H9 (cell line): ENCODE measurements at regions not wholly inside any gene's neighbourhood (a gene's known extent, or its start where the extent isn't known, plus 50 kb on each side); places are given as distances from the start of the nearest gene placed in this dataset.

ENCODE experiments used
- DNase-seq: peaks from one replicate; pipeline ENCODE4 v3.0.0-alpha.2; 2017
- H2AFZ ChIP-seq: one replicate; pipeline ENCODE4 v1.6.1; 2013; ENCODE audit warnings: mild to moderate bottlenecking, low read length, control low read depth, moderate library complexity
- H2AK5ac ChIP-seq: 2 replicates; pipeline ENCODE4 v1.6.1; 2013; ENCODE audit warnings: low read length, control low read depth, mixed read lengths; ENCODE audit not compliant: insufficient read length
- H2BK120ac ChIP-seq: one replicate; pipeline ENCODE4 v1.6.1; 2013; ENCODE audit warnings: low read depth, mild to moderate bottlenecking, low read length, control low read depth, inconsistent platforms; ENCODE audit not compliant: poor library complexity, severe bottlenecking
- H2BK12ac ChIP-seq: 2 replicates; pipeline ENCODE4 v1.6.1; 2013; ENCODE audit warnings: low read length, control low read depth, mixed read lengths, low read depth; ENCODE audit not compliant: insufficient read length
- H2BK15ac ChIP-seq: 2 replicates; pipeline ENCODE4 v1.6.1; 2013; ENCODE audit warnings: low read depth, low read length, control low read depth
- H2BK20ac ChIP-seq: one replicate; pipeline ENCODE4 v1.6.1; 2013; ENCODE audit warnings: low read depth, mild to moderate bottlenecking, low read length, control low read depth, inconsistent platforms; ENCODE audit not compliant: poor library complexity, severe bottlenecking
- H2BK5ac ChIP-seq: 2 replicates; pipeline ENCODE4 v1.6.1; 2013; ENCODE audit warnings: low read length, control low read depth, mixed read lengths; ENCODE audit not compliant: insufficient read length
- H3K14ac ChIP-seq: 2 replicates; pipeline ENCODE4 v1.6.1; 2013; ENCODE audit warnings: low read length, control low read depth; ENCODE audit not compliant: insufficient read depth
- H3K18ac ChIP-seq: 2 replicates; pipeline ENCODE4 v1.6.1; 2013; ENCODE audit warnings: low read depth, mild to moderate bottlenecking, mixed read lengths, low read length, control low read depth; ENCODE audit not compliant: insufficient read length
- H3K23ac ChIP-seq: 2 replicates; pipeline ENCODE4 v1.6.1; 2013; ENCODE audit warnings: low read length, control low read depth, mixed read lengths, low read depth; ENCODE audit not compliant: insufficient read length
- H3K23me2 ChIP-seq: 2 replicates; pipeline ENCODE4 v1.6.1; 2013; ENCODE audit warnings: low read depth, mild to moderate bottlenecking, mixed read lengths, low read length, control low read depth; ENCODE audit not compliant: insufficient read length, poor library complexity, severe bottlenecking
- H3K27ac ChIP-seq: 2 replicates; pipeline ENCODE4 v1.5.1; 2013; ENCODE audit warnings: low read length, control low read depth, mixed read lengths, low read depth; ENCODE audit not compliant: insufficient read length
- H3K27me3 ChIP-seq: 2 replicates; pipeline ENCODE4 v1.6.1; 2013; ENCODE audit warnings: low read length, control low read depth, inconsistent platforms; ENCODE audit not compliant: insufficient read depth
- H3K4ac ChIP-seq: 2 replicates; pipeline ENCODE4 v1.6.1; 2013; ENCODE audit warnings: low read depth, mild to moderate bottlenecking, control low read depth, inconsistent platforms, low read length, moderate library complexity
- H3K4me1 ChIP-seq: 2 replicates; pipeline ENCODE4 v1.6.1; 2013; ENCODE audit warnings: low read length, control low read depth, inconsistent platforms; ENCODE audit not compliant: insufficient read depth
- H3K4me2 ChIP-seq: 2 replicates; pipeline ENCODE4 v1.6.1; 2013; ENCODE audit warnings: low read length, control low read depth, mixed read lengths; ENCODE audit not compliant: insufficient read length, insufficient read depth
- H3K56ac ChIP-seq: 2 replicates; pipeline ENCODE4 v1.6.1; 2013; ENCODE audit warnings: low read depth, mild to moderate bottlenecking, mixed read lengths, low read length, control low read depth; ENCODE audit not compliant: insufficient read length
- H3K79me1 ChIP-seq: 2 replicates; pipeline ENCODE4 v1.6.1; 2013; ENCODE audit warnings: low read depth, mild to moderate bottlenecking, moderate library complexity, low read length, control low read depth, inconsistent platforms; ENCODE audit not compliant: insufficient read depth, poor library complexity, severe bottlenecking
- H3K79me2 ChIP-seq: 2 replicates; pipeline ENCODE4 v1.6.1; 2013; ENCODE audit warnings: low read length, control low read depth, inconsistent platforms; ENCODE audit not compliant: insufficient read depth
- H3K9ac ChIP-seq: 2 replicates; pipeline ENCODE4 v1.6.1; 2013; ENCODE audit warnings: low read length, control low read depth, mixed read lengths; ENCODE audit not compliant: insufficient read length; ENCODE audit errors: extremely low read depth
- H3K9me3 ChIP-seq: one replicate; pipeline ENCODE4 v1.6.1; 2013; ENCODE audit warnings: low read depth, low read length, inconsistent platforms; ENCODE audit not compliant: control insufficient read depth
- H3T11ph ChIP-seq: one replicate; pipeline ENCODE4 v1.6.1; 2013; ENCODE audit warnings: mild to moderate bottlenecking, low read length, control low read depth, inconsistent platforms
- H4K20me1 ChIP-seq: one replicate; pipeline ENCODE4 v1.6.1; 2013; ENCODE audit not compliant: control insufficient read depth, insufficient read length, insufficient read depth
- H4K5ac ChIP-seq: 2 replicates; pipeline ENCODE4 v1.6.1; 2013; ENCODE audit warnings: low read depth, mild to moderate bottlenecking, mixed read lengths, low read length, control low read depth; ENCODE audit not compliant: insufficient read length
- H4K8ac ChIP-seq: replicated peaks from 2 replicates; pipeline ENCODE4 v1.6.1; 2013; ENCODE audit warnings: low read length, control low read depth, mixed read lengths, low read depth; ENCODE audit not compliant: insufficient read length
- H4K91ac ChIP-seq: 2 replicates; pipeline ENCODE4 v1.6.1; 2013; ENCODE audit warnings: low read depth, mild to moderate bottlenecking, moderate library complexity, mixed read lengths, low read length, control low read depth; ENCODE audit not compliant: insufficient read length
- H3K27ac Mint-ChIP-seq, 3 experiments: 2 replicates in 2 of 3; 3 replicates in 1 of 3; pipeline ENCODE4 v1.8.0; 2020 to 2021; ENCODE audit warnings: mixed read lengths in 3 of 3, mild to moderate bottlenecking in 1 of 3, moderate library complexity in 1 of 3
- H3K27me3 Mint-ChIP-seq: 2 replicates; pipeline ENCODE4 v1.8.0; 2021; ENCODE audit warnings: low read depth, mild to moderate bottlenecking, moderate library complexity, mixed read lengths
- H3K36me3 Mint-ChIP-seq, 3 experiments: 2 replicates in 2 of 3; 3 replicates in 1 of 3; pipeline ENCODE4 v1.8.0; 2020 to 2021; ENCODE audit warnings: low read depth in 3 of 3, mixed read lengths in 3 of 3; ENCODE audit not compliant: insufficient read depth in 1 of 3
- H3K4me1 Mint-ChIP-seq, 2 experiments: 2 replicates each; pipeline ENCODE4 v1.8.0; 2020; ENCODE audit warnings: mixed read lengths in 2 of 2
- H3K4me3 Mint-ChIP-seq, 2 experiments: 2 replicates in 1 of 2; 3 replicates in 1 of 2; pipeline ENCODE4 v1.8.0; 2020 to 2021; ENCODE audit warnings: mild to moderate bottlenecking in 2 of 2, mixed read lengths in 2 of 2, moderate library complexity in 1 of 2
- H3K9me3 Mint-ChIP-seq, 2 experiments: 2 replicates in 1 of 2; 3 replicates in 1 of 2; pipeline ENCODE4 v1.8.0; 2020; ENCODE audit warnings: mild to moderate bottlenecking in 2 of 2, mixed read lengths in 2 of 2, moderate library complexity in 1 of 2
- CTCF ChIP-seq: fragments of 200-600 bp; sonication (generic); conservative IDR thresholded peaks from 3 replicates; pipeline ENCODE4 v1.8.0; 2021; ENCODE audit warnings: antibody characterized with exemption, mild to moderate bottlenecking
- WGBS: extraction: QIAGEN DNeasy Blood & Tissue Kit; methylation state at CpG from one replicate; pipeline ENCODE4 v1.1.7; 2013; ENCODE audit warnings: missing lambda C conversion rate, low lambda C conversion rate, mixed read lengths; ENCODE audit not compliant: insufficient read length; ENCODE audit errors: extremely low coverage; 5-methylcytosine and 5-hydroxymethylcytosine counted together

- H2BK120ac ChIP-seq, result no peak overlapping the region
- H3K9me3 ChIP-seq, result no peaks in the 10 kb centered on the region
- H3K56ac ChIP-seq, result no peak overlapping the region
- no peak for DNase-seq
- no peak overlapping the region for H3K23ac ChIP-seq
- H4K5ac ChIP-seq, result no peak overlapping the region
- no peak overlapping the region for H3K4ac ChIP-seq
- no peak overlapping the region for H2AFZ ChIP-seq
- H2BK15ac ChIP-seq, result no peak overlapping the region
- no peaks in the 10 kb centered on the region for H3K4me1 ChIP-seq
- no peaks in the 10 kb centered on the region for H3K27me3 ChIP-seq
- H3K79me2 ChIP-seq, result no peaks in the 10 kb centered on the region
- Mint-ChIP-seq H3K9me3 (no peaks in the 10 kb centered on the region), H3K4me3 (no peak overlapping the region), H3K36me3 (no peaks in the 10 kb centered on the region), H3K27me3 (0 out of 2 replicates have a peak, but pooled peaks cover 3% of the 10 kb centered on the region), H3K4me1 (peaks cover 4 to 5% of the 10 kb centered on the region in 2 experiments; a peak in 3 of 4 replicates), H3K27ac (no peak overlapping the region)
- no peak overlapping the region for H2BK5ac ChIP-seq
- H3K18ac ChIP-seq, result no peak overlapping the region
- H3K14ac ChIP-seq, result no peak overlapping the region
- no peak overlapping the region for H3K4me2 ChIP-seq
- no peak for TF ChIP-seq CTCF
- H3K27ac ChIP-seq, result no peak overlapping the region
- no peak overlapping the region for H2AK5ac ChIP-seq
- no peak overlapping the region for H4K91ac ChIP-seq
- no peak overlapping the region for H3T11ph ChIP-seq
- no peak overlapping the region for H4K8ac ChIP-seq
- no peak overlapping the region for H3K9ac ChIP-seq
- H2BK12ac ChIP-seq, result no peak overlapping the region
- WGBS, result no CpG with 5 or more reads among the region's 5 CpGs
- H4K20me1 ChIP-seq, result no peaks in the 10 kb centered on the region
- no peaks in the 10 kb centered on the region for H3K79me1 ChIP-seq
- no peak overlapping the region for H2BK20ac ChIP-seq
- H3K23me2 ChIP-seq, result no peaks in the 10 kb centered on the region
Measured at GRCh38 chr16:82298472-82298871, 128.4 kb upstream of the MPHOSPH6 start.
